ENCODE measurements at regions not wholly inside any gene's neighbourhood (a gene's known extent, or its start where the extent isn't known, plus 50 kb on each side); places are given as distances from the start of the nearest gene placed in this dataset.

- BruUV-seq (replicated peaks), result no TSS peak
- dilution Hi-C loops (cut with HindIII; ENCODE audit: low sequenced_read_pairs, unreplicated experiment), result no loop called here
These were observed 562.3 kb upstream of the C9orf72 start for GRCh38 chr9:28135549-28135948.

More at GRCh38 chr9:28135549-28135948, 562.3 kb upstream of the C9orf72 start:
- Histone ChIP-seq H2BK15ac (ENCODE audit: low read depth, low read length) (no peak overlapping the region), H3K4ac (ENCODE audit: low read depth, low read length) (no peak overlapping the region), H3K56ac (ENCODE audit: extremely low read depth, insufficient read depth, low read length) (no peak overlapping the region), H3K9ac (ENCODE audit: low read depth, low read length) (no peak overlapping the region), H3K14ac (replicated peaks; ENCODE audit: low read depth, low read length) (no peak overlapping the region), H3K36me3 (ENCODE audit: control insufficient read depth, insufficient read depth, low read length) (no peaks in the 10 kb centered on the region), H3K4me1 (ENCODE audit: control insufficient read depth, insufficient read depth, low read length) (no peaks in the 10 kb centered on the region), H3K4me2 (ENCODE audit: low read depth, low read length) (no peak overlapping the region), H3K9me1 (ENCODE audit: insufficient read depth, low read length) (no peaks in the 10 kb centered on the region), H2BK5ac (ENCODE audit: low read depth, low read length, poor library complexity, severe bottlenecking) (no peak overlapping the region), H2AFZ (replicated peaks; ENCODE audit: low read length, poor library complexity) (no peak overlapping the region), H3K27ac (ENCODE audit: insufficient read depth, low read length) (no peak overlapping the region), H4K8ac (ENCODE audit: low read depth in 2 of 2, low read length in 2 of 2) (no peak overlapping the region), H2BK120ac (ENCODE audit: low read depth, low read length) (no peak overlapping the region), H2AK9ac (replicated peaks; ENCODE audit: low read depth, low read length, poor library complexity) (no peak overlapping the region), H3K4me3 (ENCODE audit: insufficient read depth, low read depth, low read length) (no peak overlapping the region), H2BK20ac (ENCODE audit: low read depth, low read length) (no peak overlapping the region), H3K27me3 (ENCODE audit: control insufficient read depth, insufficient read depth, low read length) (no peaks in the 10 kb centered on the region), H4K5ac (ENCODE audit: low read depth, low read length) (no peak overlapping the region), H3K9me3 (ENCODE audit: control insufficient read depth, insufficient read depth, low read length) (no peaks in the 10 kb centered on the region), H3K79me1 (ENCODE audit: low read depth in 1 of 2, low read length in 2 of 2) (no peaks in the 10 kb centered on the region), H3K23ac (ENCODE audit: low read depth, low read length) (no peak overlapping the region), H4K91ac (ENCODE audit: insufficient read depth, low read depth, low read length) (no peak overlapping the region), H2AK5ac (ENCODE audit: low read depth, low read length) (no peak overlapping the region), H4K20me1 (ENCODE audit: insufficient read depth, low read length) (no peaks in the 10 kb centered on the region), H3K18ac (ENCODE audit: low read depth, low read length) (no peak overlapping the region)
- no peak for ATAC-seq (ENCODE audit: low read depth)
- CTCF ChIA-PET, result no interaction called here
- intact Hi-C loops (cut with micrococcal nuclease) (no loop called here), in situ Hi-C loops (cut with MboI; ENCODE audit: low sequenced_read_pairs) (no loop called here)
- TF ChIP-seq MAZ (IDR thresholded peaks at IDR 0.05; ENCODE audit: borderline replicate concordance, low read depth, low read length), result no peak
- no peak for TF ChIP-seq RAD21 (IDR thresholded peaks at IDR 0.05; ENCODE audit: low read length)
- TF ChIP-seq, protein P1, sequence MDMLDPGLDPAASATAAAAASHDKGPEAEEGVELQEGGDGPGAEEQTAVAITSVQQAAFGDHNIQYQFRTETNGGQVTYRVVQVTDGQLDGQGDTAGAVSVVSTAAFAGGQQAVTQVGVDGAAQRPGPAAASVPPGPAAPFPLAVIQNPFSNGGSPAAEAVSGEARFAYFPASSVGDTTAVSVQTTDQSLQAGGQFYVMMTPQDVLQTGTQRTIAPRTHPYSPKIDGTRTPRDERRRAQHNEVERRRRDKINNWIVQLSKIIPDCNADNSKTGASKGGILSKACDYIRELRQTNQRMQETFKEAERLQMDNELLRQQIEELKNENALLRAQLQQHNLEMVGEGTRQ (IDR thresholded peaks at IDR 0.05; ENCODE audit: low read depth, low read length), result no peak
- no peak for TF ChIP-seq CHD1 (IDR thresholded peaks at IDR 0.05; ENCODE audit: low read depth, low read length)
- TF ChIP-seq SMC3 (IDR thresholded peaks at IDR 0.05; ENCODE audit: low read depth, low read length), result no peak
- no peak for TF ChIP-seq RCOR1 (IDR thresholded peaks at IDR 0.05; ENCODE audit: insufficient replicate concordance, low read length)
- no peak for TF ChIP-seq BHLHE40 (IDR thresholded peaks at IDR 0.05; ENCODE audit: low read depth, low read length)
- no peak for TF ChIP-seq NFE2L2 (IDR thresholded peaks at IDR 0.05; ENCODE audit: low read depth, low read length)
- TF ChIP-seq RFX5 (IDR thresholded peaks at IDR 0.05; ENCODE audit: low read depth, low read length), result no peak
- POLR2A ChIA-PET (ENCODE audit: unreplicated experiment), result no interaction called here
- 0% methylated on average over 1 of the region's 2 CpGs; no CpG with 5 or more reads in 1 of the 2 experiments for WGBS, 2 experiments (ENCODE audit: extremely low coverage in 2 of 2, insufficient read length in 1 of 2)
- DNase-seq, result no peak
